Ishikawa (cell line): ENCODE measurements at regions not wholly inside any gene's neighbourhood (a gene's known extent, or its start where the extent isn't known, plus 50 kb on each side); places are given as distances from the start of the nearest gene placed in this dataset.

Experiments
- CEBPB ChIP-seq: IDR thresholded peaks from 2 replicates; pipeline ENCODE4 v1.6.1; 2012
- CREB1 ChIP-seq: IDR thresholded peaks from 2 replicates; pipeline ENCODE4 v1.6.1; 2012; ENCODE audit warnings: low read depth
- EGR1 ChIP-seq: IDR thresholded peaks from 2 replicates; pipeline ENCODE4 v1.6.1; 2012
- EP300 ChIP-seq: IDR thresholded peaks from 2 replicates; pipeline ENCODE4 v1.6.1; 2012; ENCODE audit warnings: borderline replicate concordance
- FOXM1 ChIP-seq: IDR thresholded peaks from 2 replicates; pipeline ENCODE4 v1.6.1; 2012; ENCODE audit warnings: low read depth, borderline replicate concordance
- MAX ChIP-seq: IDR thresholded peaks from 2 replicates; pipeline ENCODE4 v1.6.1; 2012
- NFIC ChIP-seq: IDR thresholded peaks from 2 replicates; pipeline ENCODE4 v1.6.1; 2012
- RAD21 ChIP-seq: IDR thresholded peaks from 2 replicates; pipeline ENCODE4 v1.6.1; 2012; ENCODE audit warnings: low read depth
- REST ChIP-seq: IDR thresholded peaks from 2 replicates; pipeline ENCODE4 v1.6.1; 2012; ENCODE audit warnings: low read depth, mild to moderate bottlenecking
- TAF1 ChIP-seq: IDR thresholded peaks from 2 replicates; pipeline ENCODE4 v1.6.1; 2012; ENCODE audit warnings: low read depth, mild to moderate bottlenecking
- TCF12 ChIP-seq: IDR thresholded peaks from 2 replicates; pipeline ENCODE4 v1.6.1; 2012; ENCODE audit warnings: low read depth
- TEAD4 ChIP-seq: IDR thresholded peaks from 2 replicates; pipeline ENCODE4 v1.6.1; 2012
- YY1 ChIP-seq: IDR thresholded peaks from 2 replicates; pipeline ENCODE4 v1.6.1; 2012; ENCODE audit warnings: low read depth
- ZBTB7A ChIP-seq: IDR thresholded peaks from 2 replicates; pipeline ENCODE4 v1.6.1; 2012; ENCODE audit warnings: low read depth
- TF ChIP-seq, protein P1 (sequence below): IDR thresholded peaks from 2 replicates; pipeline ENCODE4 v1.6.1; 2012

DNA sequence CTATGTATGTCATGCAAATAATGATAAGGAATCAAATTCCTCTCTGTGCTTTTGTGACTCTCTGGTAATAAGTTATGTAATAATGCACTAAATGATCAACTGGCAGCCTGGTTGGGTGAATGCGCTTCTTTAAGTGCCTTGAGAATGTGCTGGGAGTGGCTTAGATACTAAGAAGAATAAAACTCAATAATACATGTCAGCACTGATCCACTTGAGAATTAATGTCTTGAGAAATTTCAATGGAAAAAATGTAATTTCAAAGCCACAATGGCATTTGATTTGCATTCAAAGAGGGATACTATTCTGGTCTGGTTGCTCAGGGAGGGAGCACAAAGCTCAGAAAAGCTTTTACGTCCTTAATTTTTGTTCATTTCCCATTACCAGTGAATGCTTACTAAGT is 137.7 kb upstream of the MMADHC start:
- TF ChIP-seq TCF12: no peak
- TF ChIP-seq YY1: no peak
- TF ChIP-seq TEAD4: no peak
- no peak for TF ChIP-seq ZBTB7A

DNA sequence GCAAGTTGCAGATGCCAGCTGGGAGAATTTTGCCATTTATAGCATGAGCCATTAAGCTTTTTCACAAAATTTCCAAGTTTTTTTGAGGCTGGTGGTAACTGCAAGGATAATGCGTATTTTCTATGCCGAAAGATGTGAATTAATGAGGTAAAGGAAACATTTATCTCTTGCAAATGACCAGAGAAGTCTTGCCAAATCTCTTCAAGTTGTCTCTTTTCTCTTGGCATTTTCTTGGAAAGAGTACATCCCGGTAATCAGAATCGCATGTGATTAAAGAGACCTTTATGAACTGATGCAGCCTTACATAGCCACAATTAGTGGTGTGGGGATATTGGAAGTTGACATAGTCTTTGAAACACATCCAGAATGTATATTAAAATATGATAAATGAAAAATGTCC is 136.5 kb upstream of the MMADHC start:
- TF ChIP-seq EGR1: no peak
- TF ChIP-seq, protein P1, sequence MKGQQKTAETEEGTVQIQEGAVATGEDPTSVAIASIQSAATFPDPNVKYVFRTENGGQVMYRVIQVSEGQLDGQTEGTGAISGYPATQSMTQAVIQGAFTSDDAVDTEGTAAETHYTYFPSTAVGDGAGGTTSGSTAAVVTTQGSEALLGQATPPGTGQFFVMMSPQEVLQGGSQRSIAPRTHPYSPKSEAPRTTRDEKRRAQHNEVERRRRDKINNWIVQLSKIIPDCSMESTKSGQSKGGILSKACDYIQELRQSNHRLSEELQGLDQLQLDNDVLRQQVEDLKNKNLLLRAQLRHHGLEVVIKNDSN: no peak
- TF ChIP-seq FOXM1: no peak
- no peak for TF ChIP-seq REST
- no peak for TF ChIP-seq NFIC
- no peak for TF ChIP-seq TAF1
- no peak for TF ChIP-seq CEBPB
- no peak for TF ChIP-seq EP300
- TF ChIP-seq TEAD4: no peak
- no peak for TF ChIP-seq MAX
- no peak for TF ChIP-seq YY1

- TF ChIP-seq TCF12: no peak
- no peak for TF ChIP-seq ZBTB7A
- no peak for TF ChIP-seq CEBPB
- TF ChIP-seq EGR1: no peak
- no peak for TF ChIP-seq REST
- no peak for TF ChIP-seq NFIC
- TF ChIP-seq TEAD4: no peak
- TF ChIP-seq YY1: no peak
- TF ChIP-seq RAD21: no peak
- TF ChIP-seq MAX: no peak
- TF ChIP-seq TAF1: no peak
- TF ChIP-seq CREB1: no peak
- TF ChIP-seq, protein P1: no peak
- no peak for TF ChIP-seq EP300
- no peak for TF ChIP-seq FOXM1
Measured at GRCh38 chr2:149720615-149721014, 133.0 kb upstream of the MMADHC start.

DNA sequence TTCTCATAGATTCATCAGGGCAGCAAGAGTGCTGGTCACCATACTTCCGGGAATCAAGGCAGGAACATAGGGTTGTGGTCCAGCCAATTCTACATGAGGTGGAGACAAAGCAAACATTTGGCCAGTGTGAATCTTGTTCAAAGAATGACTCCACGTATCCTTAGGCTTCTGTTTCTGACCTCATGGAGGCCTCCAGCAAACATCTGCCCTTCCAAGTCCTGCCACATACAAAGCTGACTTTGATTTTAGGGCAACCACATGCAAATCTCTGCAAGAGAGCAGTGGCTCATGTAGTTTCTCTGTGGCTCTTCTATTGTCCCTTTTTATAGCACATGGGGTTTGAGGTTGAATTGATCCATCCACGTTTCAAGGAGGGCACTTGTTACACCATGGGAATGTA is 132.1 kb upstream of the MMADHC start:
- no peak for TF ChIP-seq TCF12
- TF ChIP-seq FOXM1: no peak

DNA sequence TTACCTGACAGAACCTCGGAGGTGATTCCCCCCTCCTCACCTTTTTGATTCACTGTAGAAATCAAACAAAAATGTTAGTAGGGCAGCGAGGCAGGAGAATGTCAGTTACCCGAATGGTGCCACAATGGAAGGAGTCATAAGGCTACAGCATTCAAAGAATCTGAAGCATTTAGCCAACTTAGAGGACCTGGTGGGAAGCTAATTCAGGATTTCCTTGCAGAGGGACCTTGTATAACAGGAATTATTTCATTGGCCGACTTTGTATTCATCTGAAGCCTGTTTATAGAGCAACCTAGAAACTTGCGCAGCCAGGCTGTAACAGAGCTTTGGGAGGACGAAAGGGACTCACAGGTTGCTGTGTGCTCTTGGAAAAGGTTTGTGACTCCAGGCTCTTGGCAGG is 129.1 kb upstream of the MMADHC start:
- no peak for TF ChIP-seq TEAD4
- no peak for TF ChIP-seq REST
- no peak for TF ChIP-seq YY1
- no peak for TF ChIP-seq MAX
- TF ChIP-seq CEBPB: no peak
- TF ChIP-seq ZBTB7A: no peak
- no peak for TF ChIP-seq TCF12
- TF ChIP-seq RAD21: no peak
- no peak for TF ChIP-seq CREB1
- TF ChIP-seq, protein P1: no peak
- TF ChIP-seq TAF1: no peak
- no peak for TF ChIP-seq EGR1
- no peak for TF ChIP-seq FOXM1
- TF ChIP-seq EP300: no peak
- no peak for TF ChIP-seq NFIC
